Skeletal muscle cell (primary cell): ENCODE measurements at regions not wholly inside any gene's neighbourhood (a gene's known extent, or its start where the extent isn't known, plus 50 kb on each side); places are given as distances from the start of the nearest gene placed in this dataset.

Experiments
- DNase-seq: peaks from one replicate; pipeline ENCODE4 v3.0.0-alpha.2; 2010; ENCODE audit warnings: low read depth
- H3K4me3 ChIP-seq: 2 replicates; pipeline ENCODE4 v1.5.1; 2011; ENCODE audit warnings: low read depth, mild to moderate bottlenecking, control low read depth, low read length, moderate library complexity

- H3K4me3 ChIP-seq, result no peak overlapping the region
- no peak for DNase-seq
Observed at GRCh38 chr2:125037135-125037653, 1012.1 kb downstream of the CNTNAP5 start.

- no peak for DNase-seq
- no peak overlapping the region for H3K4me3 ChIP-seq
Observed at GRCh38 chr2:125041846-125042245, 1016.8 kb downstream of the CNTNAP5 start.

- DNase-seq, result no peak
- H3K4me3 ChIP-seq, result no peak overlapping the region
Observed at GRCh38 chr2:125042727-125043126, 1017.6 kb downstream of the CNTNAP5 start.

GRCh38 chr2:125070726-125071505, 1045.8 kb downstream of the CNTNAP5 start:
- H3K4me3 ChIP-seq, result no peak overlapping the region
- DNase-seq, result no peak

- H3K4me3 ChIP-seq, result no peak overlapping the region
- no peak for DNase-seq
Observed at GRCh38 chr2:125073440-125073839, 1048.4 kb downstream of the CNTNAP5 start.

- no peak overlapping the region for H3K4me3 ChIP-seq
- DNase-seq, result no peak
Observed at GRCh38 chr2:125085904-125086303, 1060.8 kb downstream of the CNTNAP5 start.

GRCh38 chr2:125086313-125087184, 1061.5 kb downstream of the CNTNAP5 start:
- no peak overlapping the region for H3K4me3 ChIP-seq
- DNase-seq, result no peak

GRCh38 chr2:125092276-125093009, 1067.4 kb downstream of the CNTNAP5 start:
- H3K4me3 ChIP-seq, result no peak overlapping the region
- DNase-seq, result no peak

- no peak overlapping the region for H3K4me3 ChIP-seq
- peak; percentile 14 for DNase-seq
Observed at GRCh38 chr2:125095826-125096225, 1070.7 kb downstream of the CNTNAP5 start.

- no peak overlapping the region for H3K4me3 ChIP-seq
- no peak for DNase-seq
Observed at GRCh38 chr2:125106710-125107109, 1081.6 kb downstream of the CNTNAP5 start.

- no peak for DNase-seq
- H3K4me3 ChIP-seq, result no peak overlapping the region
Observed at GRCh38 chr2:125107446-125107845, 1082.4 kb downstream of the CNTNAP5 start.

GRCh38 chr2:125108251-125108650, 1083.2 kb downstream of the CNTNAP5 start:
- DNase-seq, result no peak
- no peak overlapping the region for H3K4me3 ChIP-seq

GRCh38 chr2:125125902-125126301, 1100.8 kb downstream of the CNTNAP5 start:
- no peak overlapping the region for H3K4me3 ChIP-seq
- DNase-seq, result no peak

- no peak overlapping the region for H3K4me3 ChIP-seq
- no peak for DNase-seq
Observed at GRCh38 chr2:125160947-125161346, 1135.9 kb downstream of the CNTNAP5 start.

GRCh38 chr2:125167152-125167551, 1142.1 kb downstream of the CNTNAP5 start:
- H3K4me3 ChIP-seq, result no peak overlapping the region
- DNase-seq, result peak; percentile 73

GRCh38 chr2:125167820-125168219, 1142.7 kb downstream of the CNTNAP5 start:
- no peak overlapping the region for H3K4me3 ChIP-seq
- peak; percentile 89 for DNase-seq

- DNase-seq, result peak; percentile 30
- H3K4me3 ChIP-seq, result no peak overlapping the region
Observed at GRCh38 chr2:125168442-125168841, 1143.4 kb downstream of the CNTNAP5 start.

- peak; percentile 36 for DNase-seq
- no peak overlapping the region for H3K4me3 ChIP-seq
Observed at GRCh38 chr2:125169022-125169763, 1144.1 kb downstream of the CNTNAP5 start.

- no peak overlapping the region for H3K4me3 ChIP-seq
- DNase-seq, result no peak
Observed at GRCh38 chr2:125169764-125170146, 1144.7 kb downstream of the CNTNAP5 start.
